ENCODE measurements at regions not wholly inside any gene's neighbourhood (a gene's known extent, or its start where the extent isn't known, plus 50 kb on each side); places are given as distances from the start of the nearest gene placed in this dataset.

DNA sequence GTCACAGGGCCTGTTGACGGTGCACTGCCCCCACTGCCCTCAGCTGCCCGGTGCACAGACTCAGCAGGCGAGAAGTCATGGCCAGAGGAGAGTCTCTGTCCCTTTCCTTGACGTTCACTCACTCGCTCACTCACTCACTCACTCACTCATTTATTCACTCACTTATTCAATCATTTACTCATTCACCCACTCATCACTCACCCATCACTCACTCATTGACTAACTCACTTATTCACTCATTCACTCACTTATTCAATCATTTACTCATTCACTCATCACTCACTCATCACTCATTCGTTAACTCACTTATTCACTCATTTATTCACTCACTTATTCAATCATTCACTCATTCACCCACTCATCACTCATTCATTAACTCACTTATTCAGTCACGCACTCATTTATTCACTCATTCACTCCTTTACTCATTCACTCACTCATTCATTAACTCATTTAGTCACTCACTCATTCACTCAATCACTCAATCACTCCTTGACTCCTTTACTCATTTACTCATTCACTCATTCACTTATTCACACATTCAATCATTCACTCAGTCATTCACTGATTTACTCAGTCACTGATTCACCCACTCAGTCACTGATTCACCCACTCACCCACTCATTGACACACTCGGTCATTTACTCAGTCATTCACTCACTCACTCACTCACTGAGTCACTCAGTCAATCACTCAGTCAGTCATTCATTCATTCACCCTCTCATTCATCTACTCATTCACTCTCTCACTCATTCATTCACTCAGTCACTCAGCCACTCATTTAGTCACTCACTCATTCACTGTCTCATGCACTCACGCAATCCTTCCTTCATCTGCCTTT lies 1193.5 kb downstream of the BRD1 start:
- TF ChIP-seq, protein P1, sequence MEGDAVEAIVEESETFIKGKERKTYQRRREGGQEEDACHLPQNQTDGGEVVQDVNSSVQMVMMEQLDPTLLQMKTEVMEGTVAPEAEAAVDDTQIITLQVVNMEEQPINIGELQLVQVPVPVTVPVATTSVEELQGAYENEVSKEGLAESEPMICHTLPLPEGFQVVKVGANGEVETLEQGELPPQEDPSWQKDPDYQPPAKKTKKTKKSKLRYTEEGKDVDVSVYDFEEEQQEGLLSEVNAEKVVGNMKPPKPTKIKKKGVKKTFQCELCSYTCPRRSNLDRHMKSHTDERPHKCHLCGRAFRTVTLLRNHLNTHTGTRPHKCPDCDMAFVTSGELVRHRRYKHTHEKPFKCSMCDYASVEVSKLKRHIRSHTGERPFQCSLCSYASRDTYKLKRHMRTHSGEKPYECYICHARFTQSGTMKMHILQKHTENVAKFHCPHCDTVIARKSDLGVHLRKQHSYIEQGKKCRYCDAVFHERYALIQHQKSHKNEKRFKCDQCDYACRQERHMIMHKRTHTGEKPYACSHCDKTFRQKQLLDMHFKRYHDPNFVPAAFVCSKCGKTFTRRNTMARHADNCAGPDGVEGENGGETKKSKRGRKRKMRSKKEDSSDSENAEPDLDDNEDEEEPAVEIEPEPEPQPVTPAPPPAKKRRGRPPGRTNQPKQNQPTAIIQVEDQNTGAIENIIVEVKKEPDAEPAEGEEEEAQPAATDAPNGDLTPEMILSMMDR (IDR thresholded peaks at IDR 0.05; ENCODE audit: low read length): no peak
- TF ChIP-seq EZH2 (optimal IDR thresholded peaks at IDR 0.05; ENCODE audit: low read depth, low read length) (no peak), EZH2phosphoT487 (IDR thresholded peaks at IDR 0.05; ENCODE audit: low read length) (no peak)

Data from MM.1S (cell line).